Peyer's patch (tissue), 4 donors: ENCODE measurements at regions not wholly inside any gene's neighbourhood (a gene's known extent, or its start where the extent isn't known, plus 50 kb on each side); places are given as distances from the start of the nearest gene placed in this dataset.

Source experiments
- DNase-seq, 3 donors: peaks; one replicate each; pipeline ENCODE4 v3.0.0-alpha.2; 2017 to 2019
- H3K27ac ChIP-seq, 4 donors: fragments of 200-600 bp; sonication (generic); one replicate each; pipeline ENCODE4 v1.5.1; 2016 to 2019
- H3K27me3 ChIP-seq, 2 donors: fragments of 200-600 bp; sonication (generic); one replicate each; pipeline ENCODE4 v1.5.1; 2019
- H3K36me3 ChIP-seq, 3 donors: fragments of 200-600 bp; sonication (generic); one replicate each; pipeline ENCODE4 v1.5.1; 2016 to 2019
- H3K4me1 ChIP-seq, 4 donors: fragments of 200-600 bp; sonication (generic); one replicate each; pipeline ENCODE4 v1.5.1; 2016 to 2019
- H3K4me3 ChIP-seq, 4 donors: fragments of 200-600 bp; sonication (generic); 1 replicate in 3 of 4; 2 replicates in 1 of 4; pipeline ENCODE4 v1.5.1; 2016 to 2019; ENCODE audit warnings: mild to moderate bottlenecking in 1 of 4
- H3K9me3 ChIP-seq, 4 donors: fragments of 200-600 bp; sonication (generic); one replicate each; pipeline ENCODE4 v1.5.1; 2016 to 2019; ENCODE audit warnings: mild to moderate bottlenecking in 1 of 4
- CTCF ChIP-seq, 6 experiments: fragments of 450-650 bp in 4 of 6; fragments of 200-600 bp in 2 of 6; sonication (generic) in 1 of 6; IDR thresholded peaks; one replicate each; pipeline ENCODE4 v1.5.1; 2017 to 2019; ENCODE audit warnings: antibody characterized with exemption in 6 of 6, mild to moderate bottlenecking in 3 of 6, moderate library complexity in 1 of 6
- POLR2A ChIP-seq, 2 donors: fragments of 450-650 bp; IDR thresholded peaks; one replicate each; pipeline ENCODE4 v1.5.1; 2017; ENCODE audit warnings: antibody characterized with exemption in 2 of 2, mild to moderate bottlenecking in 2 of 2, moderate library complexity in 2 of 2

GRCh38 chr18:45357686-45358470, 257.4 kb upstream of the SLC14A2 start:
- Histone ChIP-seq H3K9me3 (no peaks in the 10 kb centered on the region), H3K36me3 (no peaks in the 10 kb centered on the region), H3K27ac (no peak overlapping the region), H3K4me1 (peaks cover 0 to 20% (median 1%) of the 10 kb centered on the region in 4 donors), H3K27me3 (no peaks in the 10 kb centered on the region), H3K4me3 (no peak overlapping the region)
- no peak for DNase-seq
- no peak for TF ChIP-seq POLR2A (IDR thresholded peaks at IDR 0.05)
- no peak for TF ChIP-seq CTCF (IDR thresholded peaks at IDR 0.05)

DNA sequence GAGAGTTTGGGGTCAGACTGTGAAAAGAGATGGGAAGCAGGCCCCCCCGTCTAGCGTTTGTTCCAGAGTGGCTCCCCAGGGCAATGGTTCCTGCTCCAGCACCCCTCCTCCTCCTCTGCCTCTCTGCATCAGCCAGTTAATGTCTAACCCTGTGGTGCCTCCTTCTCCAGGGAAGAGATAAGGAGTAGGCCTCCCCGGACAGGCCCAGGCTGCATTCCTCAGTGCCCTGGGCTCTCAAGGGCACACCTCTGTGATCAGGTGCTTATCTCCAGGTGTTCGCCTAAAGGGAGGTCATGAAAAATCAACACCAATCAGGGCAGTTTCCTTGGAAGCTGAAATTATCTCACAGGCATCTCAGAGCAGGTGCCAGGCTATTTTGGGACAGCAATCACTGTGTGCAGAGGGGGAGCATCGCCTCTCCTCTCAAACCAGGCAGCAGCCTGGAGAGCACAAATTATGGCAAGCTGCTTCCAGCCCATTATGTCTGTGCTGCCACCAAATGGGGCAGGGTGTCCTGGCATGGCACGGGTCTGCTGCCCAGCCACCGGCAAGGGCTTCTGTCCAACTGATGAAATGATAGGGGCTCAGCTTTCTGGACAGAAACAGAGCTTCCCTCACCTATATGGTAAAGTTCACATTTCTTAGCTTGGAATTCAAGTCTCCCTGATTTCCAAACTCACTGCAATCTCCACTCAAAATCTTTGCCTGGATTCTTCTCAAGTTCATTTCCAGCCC, 255.8 kb upstream of the SLC14A2 start:
- Histone ChIP-seq H3K9me3 (no peaks in the 10 kb centered on the region), H3K36me3 (no peaks in the 10 kb centered on the region), H3K27me3 (no peaks in the 10 kb centered on the region), H3K27ac (no peak overlapping the region), H3K4me1 (peaks cover 0 to 20% (median 1%) of the 10 kb centered on the region in 4 donors), H3K4me3 (no peak overlapping the region)
- TF ChIP-seq POLR2A (IDR thresholded peaks at IDR 0.05) = no peak
- no peak for TF ChIP-seq CTCF (IDR thresholded peaks at IDR 0.05)
- DNase-seq = peak in 2 of 3 donors; percentile 60 to 62

DNA sequence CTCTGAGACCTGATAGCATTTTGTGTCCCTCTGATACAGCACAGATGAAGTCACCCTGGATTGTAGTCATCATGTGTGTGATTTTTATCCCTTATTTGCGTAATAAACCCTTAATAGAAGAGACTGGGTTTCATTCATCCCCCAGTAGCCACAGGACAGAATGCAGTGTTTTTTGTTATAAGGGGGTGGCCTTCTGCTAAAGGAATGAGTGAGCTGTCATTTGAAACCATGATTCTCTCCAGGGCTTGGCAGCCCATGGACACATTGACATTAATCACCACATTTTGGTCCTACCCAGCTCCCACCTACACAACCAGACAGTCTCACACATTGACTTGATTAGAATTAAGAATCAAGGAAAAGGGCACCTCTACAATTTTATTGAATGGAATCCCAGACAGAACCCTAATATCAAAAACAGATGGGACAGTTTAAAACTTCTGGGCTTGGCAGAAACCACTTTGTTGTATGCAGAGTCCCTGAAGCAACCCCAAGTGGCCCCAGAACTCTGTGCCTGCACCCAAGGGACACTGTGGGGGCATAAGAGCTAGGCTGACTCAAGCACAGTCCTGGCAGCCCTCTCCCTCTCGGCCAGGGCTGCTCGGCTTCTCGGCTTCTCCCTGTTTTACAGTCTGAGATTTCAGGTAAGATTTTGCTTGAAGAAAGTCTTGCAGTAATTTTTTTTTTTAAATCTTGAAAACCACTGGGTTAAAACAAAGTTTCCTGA, 254.0 kb upstream of the SLC14A2 start:
- Histone ChIP-seq H3K9me3 (no peaks in the 10 kb centered on the region), H3K27ac (no peak overlapping the region), H3K27me3 (no peaks in the 10 kb centered on the region), H3K36me3 (no peaks in the 10 kb centered on the region), H3K4me3 (no peak overlapping the region), H3K4me1 (peaks cover 0 to 20% (median 1%) of the 10 kb centered on the region in 4 donors)
- DNase-seq = no peak
- no peak for TF ChIP-seq POLR2A (IDR thresholded peaks at IDR 0.05)
- no peak for TF ChIP-seq CTCF (IDR thresholded peaks at IDR 0.05)

DNA sequence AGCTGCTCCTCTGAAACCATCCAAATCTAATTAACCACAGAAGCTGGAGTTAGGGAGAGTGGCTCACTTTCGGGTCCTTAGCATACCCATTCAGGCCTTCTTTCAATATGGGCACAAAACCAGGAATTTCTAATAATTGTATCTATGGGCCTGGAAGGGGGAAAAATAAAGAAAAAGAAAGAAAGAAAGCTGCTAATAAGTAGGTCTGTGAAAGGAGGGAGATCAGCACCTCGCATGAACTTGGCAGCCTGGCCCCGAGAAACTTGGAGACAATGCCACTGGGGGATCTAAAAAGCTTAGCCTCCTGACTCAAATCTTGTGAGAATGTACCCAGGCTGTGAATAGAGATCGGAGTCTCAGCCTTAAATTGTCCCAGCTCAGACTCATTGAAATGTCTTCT, 252.1 kb upstream of the SLC14A2 start:
- DNase-seq = no peak
- Histone ChIP-seq H3K27ac (no peak overlapping the region), H3K4me1 (peaks cover 0 to 16% (median 1%) of the 10 kb centered on the region in 4 donors), H3K4me3 (no peak overlapping the region), H3K36me3 (no peaks in the 10 kb centered on the region), H3K27me3 (no peaks in the 10 kb centered on the region), H3K9me3 (no peaks in the 10 kb centered on the region)
- no peak for TF ChIP-seq CTCF (IDR thresholded peaks at IDR 0.05)
- TF ChIP-seq POLR2A (IDR thresholded peaks at IDR 0.05) = no peak

- no peak overlapping the region for H3K27ac ChIP-seq
- H3K4me1 ChIP-seq = no peaks in the 10 kb centered on the region
- H3K9me3 ChIP-seq = no peaks in the 10 kb centered on the region
- DNase-seq = no peak
- no peak overlapping the region for H3K4me3 ChIP-seq
- H3K27me3 ChIP-seq = no peaks in the 10 kb centered on the region
- no peaks in the 10 kb centered on the region for H3K36me3 ChIP-seq
- no peak for TF ChIP-seq POLR2A (IDR thresholded peaks at IDR 0.05)
Measured at GRCh38 chr18:45365835-45366234, 249.4 kb upstream of the SLC14A2 start.
